HEK293 (cell line): ENCODE measurements at regions not wholly inside any gene's neighbourhood (a gene's known extent, or its start where the extent isn't known, plus 50 kb on each side); places are given as distances from the start of the nearest gene placed in this dataset.
"Not testable (repeated sequence)": the region's sequence is repeated elsewhere in the genome, so short reads cannot be mapped to it uniquely, and the experiment has no call there.

Source experiments
- CTCF ChIA-PET: fragments of 350-600 bp; formaldehyde crosslinking; extraction: SDS; loops from one replicate; lab custom pipeline; 2021; ENCODE audit warnings: antibody characterized with exemption; lab: Yijun Ruan, JAX
- POLR2A ChIA-PET: fragments of 300-600 bp; formaldehyde crosslinking; extraction: SDS; loops from one replicate; lab custom pipeline; 2020; ENCODE audit warnings: antibody characterized with exemption, inconsistent platforms; lab: Yijun Ruan, JAX
- H3K27ac ChIP-seq: fragments of 200-500 bp; sonication (Bioruptor generic); 2 replicates; pipeline ENCODE4 v1.5.1; 2014; ENCODE audit warnings: low read depth, low read length, control low read depth, inconsistent platforms; ENCODE audit errors: extremely low read depth
- H3K36me3 ChIP-seq, 2 experiments: fragments of 200-500 bp in 1 of 2; sonication (Bioruptor generic) in 1 of 2; 1 replicate in 1 of 2; 2 replicates in 1 of 2; pipeline ENCODE4 v1.5.1; 2014 to 2017; ENCODE audit warnings: inconsistent platforms in 2 of 2, low read length in 2 of 2; ENCODE audit not compliant: control insufficient read depth in 2 of 2, insufficient read depth in 1 of 2
- H3K4me1 ChIP-seq: fragments of 200-500 bp; sonication (Bioruptor generic); 2 replicates; pipeline ENCODE4 v1.5.1; 2014; ENCODE audit warnings: mild to moderate bottlenecking, low read length, inconsistent platforms; ENCODE audit not compliant: control insufficient read depth, insufficient read depth
- H3K4me3 ChIP-seq: 2 replicates; pipeline ENCODE4 v1.5.1; 2011; ENCODE audit warnings: low read depth, mild to moderate bottlenecking, control low read depth, low read length, moderate library complexity
- H3K9me3 ChIP-seq: fragments of 200-500 bp; sonication (Bioruptor generic); 2 replicates; pipeline ENCODE4 v1.5.1; 2014; ENCODE audit warnings: low read depth, low read length, inconsistent platforms; ENCODE audit not compliant: control insufficient read depth, insufficient read depth
- KLF1 ChIP-seq: fragments of 450-650 bp; formaldehyde crosslinking; IDR thresholded peaks from 2 replicates; pipeline ENCODE4 v1.5.1; 2016; ENCODE audit warnings: missing biosample characterization, missing genetic modification characterization
- REPIN1 ChIP-seq: fragments of 450-650 bp; formaldehyde crosslinking; IDR thresholded peaks from 2 replicates; pipeline ENCODE4 v1.5.1; 2017; ENCODE audit warnings: missing biosample characterization, missing genetic modification characterization, low read depth
- SCRT1 ChIP-seq: fragments of 450-650 bp; formaldehyde crosslinking; IDR thresholded peaks from 2 replicates; pipeline ENCODE4 v1.5.1; 2016; ENCODE audit warnings: missing biosample characterization, missing genetic modification characterization, borderline replicate concordance
- ZBTB20 ChIP-seq: fragments of 450-650 bp; formaldehyde crosslinking; IDR thresholded peaks from 2 replicates; pipeline ENCODE4 v1.5.1; 2016; ENCODE audit warnings: missing biosample characterization, missing genetic modification characterization
- ZBTB21 ChIP-seq: fragments of 450-650 bp; formaldehyde crosslinking; IDR thresholded peaks from 2 replicates; pipeline ENCODE4 v1.5.1; 2017; ENCODE audit warnings: missing biosample characterization, missing genetic modification characterization
- ZNF2 ChIP-seq: fragments of 450-650 bp; formaldehyde crosslinking; IDR thresholded peaks from 2 replicates; pipeline ENCODE4 v1.5.1; 2016; ENCODE audit warnings: missing biosample characterization, missing genetic modification characterization
- ZNF366 ChIP-seq: fragments of 450-650 bp; formaldehyde crosslinking; conservative IDR thresholded peaks from 2 replicates; pipeline ENCODE4 v1.5.1; 2016; ENCODE audit warnings: missing biosample characterization, missing genetic modification characterization
- ZNF391 ChIP-seq: fragments of 450-650 bp; formaldehyde crosslinking; IDR thresholded peaks from 2 replicates; pipeline ENCODE4 v1.5.1; 2016; ENCODE audit warnings: low read depth, missing biosample characterization, missing genetic modification characterization, borderline replicate concordance
- ZNF426 ChIP-seq: fragments of 450-650 bp; formaldehyde crosslinking; IDR thresholded peaks from 2 replicates; pipeline ENCODE4 v1.5.1; 2017; ENCODE audit warnings: missing biosample characterization, missing genetic modification characterization, mild to moderate bottlenecking, inconsistent platforms, moderate library complexity
- ZNF560 ChIP-seq: fragments of 450-650 bp; formaldehyde crosslinking; IDR thresholded peaks from 2 replicates; pipeline ENCODE4 v1.5.1; 2017; ENCODE audit warnings: missing biosample characterization, missing genetic modification characterization, borderline replicate concordance
- ZNF654 ChIP-seq: fragments of 450-650 bp; formaldehyde crosslinking; IDR thresholded peaks from 2 replicates; pipeline ENCODE4 v1.5.1; 2016; ENCODE audit warnings: low read depth, missing biosample characterization, missing genetic modification characterization
- TF ChIP-seq, protein P1 (sequence below): fragments of 450-650 bp; formaldehyde crosslinking; IDR thresholded peaks from 2 replicates; pipeline ENCODE4 v1.5.1; 2016; ENCODE audit warnings: missing biosample characterization, missing genetic modification characterization
- TF ChIP-seq, protein P2 (sequence below): fragments of 450-650 bp; formaldehyde crosslinking; IDR thresholded peaks from 2 replicates; pipeline ENCODE4 v1.5.1; 2016; ENCODE audit warnings: missing biosample characterization, missing genetic modification characterization
- TF ChIP-seq, protein P3 (sequence below): fragments of 450-650 bp; formaldehyde crosslinking; IDR thresholded peaks from 2 replicates; pipeline ENCODE4 v1.5.1; 2016; ENCODE audit warnings: missing biosample characterization, missing genetic modification characterization, borderline replicate concordance
- TF ChIP-seq, protein P4 (sequence below): fragments of 450-650 bp; formaldehyde crosslinking; IDR thresholded peaks from 2 replicates; pipeline ENCODE4 v1.5.1; 2017; ENCODE audit warnings: missing biosample characterization, missing genetic modification characterization
- TF ChIP-seq, protein P5 (sequence below): fragments of 450-650 bp; formaldehyde crosslinking; conservative IDR thresholded peaks from 2 replicates; pipeline ENCODE4 v1.5.1; 2016; ENCODE audit warnings: low read depth, missing biosample characterization, missing genetic modification characterization

DNA sequence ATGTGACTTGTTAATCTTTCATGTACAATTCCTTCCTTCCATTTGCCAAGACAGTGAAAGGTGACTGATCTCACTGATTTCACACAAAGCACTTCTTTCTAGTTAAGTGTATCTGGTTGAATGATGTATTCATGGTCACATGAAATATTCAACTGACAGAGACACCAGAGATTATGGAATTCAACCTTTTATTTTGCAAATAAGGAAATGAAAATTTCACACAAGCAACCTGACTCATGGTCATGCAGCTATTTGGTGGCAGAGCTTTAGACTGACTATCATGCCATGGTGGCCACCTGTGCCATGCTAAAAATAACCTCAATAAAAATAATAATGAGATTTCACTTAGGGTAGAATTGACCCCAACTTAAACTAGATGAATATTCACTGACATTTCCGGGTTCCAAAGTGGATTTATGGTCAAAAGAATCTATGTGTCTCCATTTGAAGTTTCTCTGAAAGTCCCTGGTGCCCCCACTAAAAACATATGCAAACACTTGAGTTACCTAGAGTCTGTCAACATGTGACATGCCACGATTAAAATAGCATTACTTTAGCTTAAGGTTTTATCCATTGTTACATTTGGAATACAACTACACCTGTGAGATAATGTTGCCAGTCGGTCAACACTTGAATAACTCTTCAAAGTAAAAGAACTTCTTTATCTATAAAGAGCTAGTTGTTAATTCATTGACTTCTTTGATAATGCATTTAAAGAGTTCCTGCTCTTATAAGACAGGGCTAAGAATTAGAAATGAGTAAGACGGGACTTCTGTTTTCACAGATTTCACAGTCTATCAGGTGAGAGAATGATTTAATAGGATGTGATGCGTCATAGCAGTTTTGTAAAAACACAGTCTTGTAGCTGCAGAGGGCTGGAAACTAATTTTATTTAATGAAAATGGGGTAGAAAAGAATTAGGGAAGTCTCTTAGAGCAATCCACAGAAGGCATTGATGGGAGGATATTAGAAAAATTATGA lies 94.6 kb upstream of the OR9G4 start (continued):
- no peak for TF ChIP-seq ZBTB20 (tag by site-specific recombination)
- no peak for TF ChIP-seq REPIN1 (tag by site-specific recombination)
- TF ChIP-seq, protein P1, sequence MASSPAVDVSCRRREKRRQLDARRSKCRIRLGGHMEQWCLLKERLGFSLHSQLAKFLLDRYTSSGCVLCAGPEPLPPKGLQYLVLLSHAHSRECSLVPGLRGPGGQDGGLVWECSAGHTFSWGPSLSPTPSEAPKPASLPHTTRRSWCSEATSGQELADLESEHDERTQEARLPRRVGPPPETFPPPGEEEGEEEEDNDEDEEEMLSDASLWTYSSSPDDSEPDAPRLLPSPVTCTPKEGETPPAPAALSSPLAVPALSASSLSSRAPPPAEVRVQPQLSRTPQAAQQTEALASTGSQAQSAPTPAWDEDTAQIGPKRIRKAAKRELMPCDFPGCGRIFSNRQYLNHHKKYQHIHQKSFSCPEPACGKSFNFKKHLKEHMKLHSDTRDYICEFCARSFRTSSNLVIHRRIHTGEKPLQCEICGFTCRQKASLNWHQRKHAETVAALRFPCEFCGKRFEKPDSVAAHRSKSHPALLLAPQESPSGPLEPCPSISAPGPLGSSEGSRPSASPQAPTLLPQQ: no peak
- no peak for TF ChIP-seq KLF1 (tag by site-specific recombination)
- no peak for TF ChIP-seq ZNF391 (tag by site-specific recombination)
- no peak for TF ChIP-seq SCRT1 (tag by site-specific recombination)
- TF ChIP-seq, protein P2, sequence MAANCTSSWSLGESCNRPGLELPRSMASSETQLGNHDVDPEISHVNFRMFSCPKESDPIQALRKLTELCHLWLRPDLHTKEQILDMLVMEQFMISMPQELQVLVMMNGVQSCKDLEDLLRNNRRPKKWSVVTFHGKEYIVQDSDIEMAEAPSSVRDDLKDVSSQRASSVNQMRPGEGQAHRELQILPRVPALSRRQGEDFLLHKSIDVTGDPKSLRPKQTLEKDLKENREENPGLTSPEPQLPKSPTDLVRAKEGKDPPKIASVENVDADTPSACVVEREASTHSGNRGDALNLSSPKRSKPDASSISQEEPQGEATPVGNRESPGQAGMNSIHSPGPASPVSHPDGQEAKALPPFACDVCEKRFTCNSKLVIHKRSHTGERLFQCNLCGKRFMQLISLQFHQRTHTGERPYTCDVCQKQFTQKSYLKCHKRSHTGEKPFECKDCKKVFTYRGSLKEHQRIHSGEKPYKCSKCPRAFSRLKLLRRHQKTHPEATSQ: no peak

DNA sequence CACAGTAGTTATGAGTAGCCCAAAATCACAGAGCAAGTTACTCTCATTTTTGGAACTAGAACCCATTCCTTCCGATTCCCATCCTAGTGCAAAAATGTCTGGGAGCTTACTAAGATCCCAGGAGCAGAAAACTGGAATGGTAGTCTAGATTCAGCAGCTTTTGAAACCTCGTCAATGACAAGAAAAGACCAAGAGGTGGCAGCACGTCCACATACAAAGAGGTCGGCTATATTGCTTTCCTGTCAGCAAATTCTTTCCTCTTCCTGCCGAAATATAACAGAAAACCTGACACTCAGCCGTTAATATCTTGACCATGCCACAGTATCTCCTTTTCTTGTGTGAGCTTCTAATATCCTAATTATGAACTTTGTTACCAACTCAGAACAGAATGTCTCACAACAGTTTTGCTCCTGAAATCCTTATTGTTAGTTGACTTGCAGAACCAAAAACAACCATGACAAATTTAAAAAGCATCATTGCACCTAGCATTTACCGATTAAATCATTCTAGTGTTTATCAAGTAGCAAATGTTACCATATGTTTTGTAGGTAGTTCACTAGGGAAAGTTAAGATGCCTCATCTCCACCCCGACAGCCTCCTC lies 92.8 kb upstream of the OR9G4 start:
- ChIA-PET CTCF (interaction anchor here (0.6 to 5.2 kb wide), 33 partner anchors 9 to 1088 kb away, joined by 3 to 131 read pairs (median 3); partner anchors contain the start of gene SLC43A1), POLR2A (no interaction called here)
- no peak overlapping the region for H3K4me3 ChIP-seq
- H3K36me3 ChIP-seq: no peaks in the 10 kb centered on the region
- no peaks in the 10 kb centered on the region for H3K4me1 ChIP-seq
- TF ChIP-seq ZNF654 (tag by site-specific recombination) (peak; percentile 80), ZNF366 (no peak)
- H3K9me3 ChIP-seq: no peaks in the 10 kb centered on the region
- H3K27ac ChIP-seq: no peak overlapping the region

DNA sequence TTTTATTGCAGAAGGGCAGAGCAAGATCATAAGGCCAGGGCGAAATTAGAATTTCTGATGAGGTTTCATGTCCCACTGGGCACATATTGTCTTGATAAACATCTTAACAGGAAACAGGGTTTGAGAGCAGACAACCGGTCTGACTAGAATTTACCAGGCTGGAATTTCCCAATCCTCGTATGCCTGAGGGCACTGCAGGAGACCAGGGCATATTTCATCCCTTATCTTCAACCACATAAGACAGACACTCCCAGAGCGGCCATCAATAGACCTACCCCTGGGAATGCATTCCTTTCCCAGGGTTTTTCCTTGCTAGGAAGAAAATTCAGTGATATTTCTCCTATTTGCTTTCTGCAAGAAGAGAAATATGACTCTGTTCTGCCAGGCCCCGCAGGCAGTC lies 78.9 kb upstream of the OR9G4 start:
- H3K9me3 ChIP-seq, H3K4me3 ChIP-seq, H3K4me1 ChIP-seq, H3K27ac ChIP-seq, H3K36me3 ChIP-seq, POLR2A ChIA-PET, CTCF ChIA-PET: not testable (repeated sequence)

DNA sequence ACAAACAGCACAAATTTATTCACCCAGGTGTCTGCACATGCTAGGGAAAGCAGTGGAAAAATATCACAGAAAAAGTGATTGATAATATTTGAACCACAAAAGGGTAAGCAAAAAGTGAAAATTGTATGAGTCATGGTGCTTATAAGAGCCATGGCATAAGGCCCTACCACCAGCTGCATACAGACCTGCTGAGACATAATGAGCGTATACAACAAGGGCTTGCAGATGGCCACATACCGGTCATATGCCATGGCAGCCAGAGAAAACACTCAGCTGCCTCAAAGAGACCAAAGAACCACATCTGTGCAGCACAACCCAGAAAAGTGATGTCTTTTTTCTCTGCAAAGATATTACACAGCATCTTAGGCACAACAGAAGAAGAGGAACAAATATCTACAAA lies 71.4 kb upstream of the OR9G4 start:
- Histone ChIP-seq H3K9me3 (no peaks in the 10 kb centered on the region), H3K27ac (no peak overlapping the region), H3K36me3 (no peaks in the 10 kb centered on the region), H3K4me3 (no peak overlapping the region), H3K4me1 (no peaks in the 10 kb centered on the region)
- CTCF ChIA-PET: no interaction called here
- POLR2A ChIA-PET: no interaction called here
- TF ChIP-seq, protein P3, sequence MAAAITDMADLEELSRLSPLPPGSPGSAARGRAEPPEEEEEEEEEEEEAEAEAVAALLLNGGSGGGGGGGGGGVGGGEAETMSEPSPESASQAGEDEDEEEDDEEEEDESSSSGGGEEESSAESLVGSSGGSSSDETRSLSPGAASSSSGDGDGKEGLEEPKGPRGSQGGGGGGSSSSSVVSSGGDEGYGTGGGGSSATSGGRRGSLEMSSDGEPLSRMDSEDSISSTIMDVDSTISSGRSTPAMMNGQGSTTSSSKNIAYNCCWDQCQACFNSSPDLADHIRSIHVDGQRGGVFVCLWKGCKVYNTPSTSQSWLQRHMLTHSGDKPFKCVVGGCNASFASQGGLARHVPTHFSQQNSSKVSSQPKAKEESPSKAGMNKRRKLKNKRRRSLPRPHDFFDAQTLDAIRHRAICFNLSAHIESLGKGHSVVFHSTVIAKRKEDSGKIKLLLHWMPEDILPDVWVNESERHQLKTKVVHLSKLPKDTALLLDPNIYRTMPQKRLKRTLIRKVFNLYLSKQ: no peak
- no peak for TF ChIP-seq ZBTB21 (tag by site-specific recombination)
- TF ChIP-seq, protein P4, sequence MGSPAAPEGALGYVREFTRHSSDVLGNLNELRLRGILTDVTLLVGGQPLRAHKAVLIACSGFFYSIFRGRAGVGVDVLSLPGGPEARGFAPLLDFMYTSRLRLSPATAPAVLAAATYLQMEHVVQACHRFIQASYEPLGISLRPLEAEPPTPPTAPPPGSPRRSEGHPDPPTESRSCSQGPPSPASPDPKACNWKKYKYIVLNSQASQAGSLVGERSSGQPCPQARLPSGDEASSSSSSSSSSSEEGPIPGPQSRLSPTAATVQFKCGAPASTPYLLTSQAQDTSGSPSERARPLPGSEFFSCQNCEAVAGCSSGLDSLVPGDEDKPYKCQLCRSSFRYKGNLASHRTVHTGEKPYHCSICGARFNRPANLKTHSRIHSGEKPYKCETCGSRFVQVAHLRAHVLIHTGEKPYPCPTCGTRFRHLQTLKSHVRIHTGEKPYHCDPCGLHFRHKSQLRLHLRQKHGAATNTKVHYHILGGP (tag by site-specific recombination): no peak
- TF ChIP-seq ZNF2 (tag by site-specific recombination): no peak
- TF ChIP-seq, protein P5, sequence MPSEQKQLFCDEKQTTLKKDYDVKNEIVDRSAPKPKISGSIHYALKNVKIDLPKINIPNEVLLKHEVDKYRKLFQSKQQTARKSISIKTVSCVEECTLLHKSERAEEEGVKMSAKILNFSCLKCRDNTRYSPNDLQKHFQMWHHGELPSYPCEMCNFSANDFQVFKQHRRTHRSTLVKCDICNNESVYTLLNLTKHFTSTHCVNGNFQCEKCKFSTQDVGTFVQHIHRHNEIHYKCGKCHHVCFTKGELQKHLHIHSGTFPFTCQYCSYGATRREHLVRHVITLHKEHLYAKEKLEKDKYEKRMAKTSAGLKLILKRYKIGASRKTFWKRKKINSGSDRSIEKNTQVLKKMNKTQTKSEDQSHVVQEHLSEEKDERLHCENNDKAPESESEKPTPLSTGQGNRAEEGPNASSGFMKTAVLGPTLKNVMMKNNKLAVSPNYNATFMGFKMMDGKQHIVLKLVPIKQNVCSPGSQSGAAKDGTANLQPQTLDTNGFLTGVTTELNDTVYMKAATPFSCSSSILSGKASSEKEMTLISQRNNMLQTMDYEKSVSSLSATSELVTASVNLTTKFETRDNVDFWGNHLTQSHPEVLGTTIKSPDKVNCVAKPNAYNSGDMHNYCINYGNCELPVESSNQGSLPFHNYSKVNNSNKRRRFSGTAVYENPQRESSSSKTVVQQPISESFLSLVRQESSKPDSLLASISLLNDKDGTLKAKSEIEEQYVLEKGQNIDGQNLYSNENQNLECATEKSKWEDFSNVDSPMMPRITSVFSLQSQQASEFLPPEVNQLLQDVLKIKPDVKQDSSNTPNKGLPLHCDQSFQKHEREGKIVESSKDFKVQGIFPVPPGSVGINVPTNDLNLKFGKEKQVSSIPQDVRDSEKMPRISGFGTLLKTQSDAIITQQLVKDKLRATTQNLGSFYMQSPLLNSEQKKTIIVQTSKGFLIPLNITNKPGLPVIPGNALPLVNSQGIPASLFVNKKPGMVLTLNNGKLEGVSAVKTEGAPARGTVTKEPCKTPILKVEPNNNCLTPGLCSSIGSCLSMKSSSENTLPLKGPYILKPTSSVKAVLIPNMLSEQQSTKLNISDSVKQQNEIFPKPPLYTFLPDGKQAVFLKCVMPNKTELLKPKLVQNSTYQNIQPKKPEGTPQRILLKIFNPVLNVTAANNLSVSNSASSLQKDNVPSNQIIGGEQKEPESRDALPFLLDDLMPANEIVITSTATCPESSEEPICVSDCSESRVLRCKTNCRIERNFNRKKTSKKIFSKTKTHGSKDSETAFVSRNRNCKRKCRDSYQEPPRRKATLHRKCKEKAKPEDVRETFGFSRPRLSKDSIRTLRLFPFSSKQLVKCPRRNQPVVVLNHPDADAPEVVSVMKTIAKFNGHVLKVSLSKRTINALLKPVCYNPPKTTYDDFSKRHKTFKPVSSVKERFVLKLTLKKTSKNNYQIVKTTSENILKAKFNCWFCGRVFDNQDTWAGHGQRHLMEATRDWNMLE (tag by site-specific recombination): no peak
- TF ChIP-seq ZNF560 (tag by site-specific recombination): no peak
- TF ChIP-seq ZNF426 (tag by site-specific recombination): no peak
